Osteoblast (primary cell): ENCODE measurements at regions not wholly inside any gene's neighbourhood (a gene's known extent, or its start where the extent isn't known, plus 50 kb on each side); places are given as distances from the start of the nearest gene placed in this dataset.

Experiments
- DNase-seq: peaks from one replicate; pipeline ENCODE4 v3.0.0; 2011; ENCODE audit warnings: low spot score, mixed read lengths; ENCODE audit not compliant: insufficient read length; ENCODE audit errors: missing footprints
- H2AFZ ChIP-seq: 2 replicates; pipeline ENCODE4 v1.6.0; 2011; ENCODE audit warnings: mild to moderate bottlenecking, low read length
- H3K27ac ChIP-seq: 2 replicates; pipeline ENCODE4 v1.5.1; 2011; ENCODE audit warnings: mild to moderate bottlenecking, low read depth, low read length, moderate library complexity
- H3K27me3 ChIP-seq: 2 replicates; pipeline ENCODE4 v1.6.0; 2012; ENCODE audit warnings: mild to moderate bottlenecking, control low read depth, inconsistent platforms, low read length, moderate library complexity; ENCODE audit not compliant: insufficient read depth
- H3K36me3 ChIP-seq: 2 replicates; pipeline ENCODE4 v1.5.1; 2011; ENCODE audit warnings: mild to moderate bottlenecking, low read length, control low read depth, moderate library complexity; ENCODE audit not compliant: insufficient read depth
- H3K4me1 ChIP-seq: 2 replicates; pipeline ENCODE4 v1.5.1; 2011; ENCODE audit warnings: mild to moderate bottlenecking, low read length, control low read depth, moderate library complexity; ENCODE audit not compliant: insufficient read depth
- H3K4me2 ChIP-seq: 2 replicates; pipeline ENCODE4 v1.6.0; 2011; ENCODE audit warnings: mild to moderate bottlenecking, low read length; ENCODE audit not compliant: insufficient read depth
- H3K4me3 ChIP-seq: fragments of 200-600 bp; sonication (generic); 3 replicates; pipeline ENCODE4 v1.5.1; 2012; ENCODE audit warnings: mild to moderate bottlenecking, low read length, inconsistent platforms; ENCODE audit not compliant: insufficient read depth
- H3K79me2 ChIP-seq: 2 replicates; pipeline ENCODE4 v1.6.0; 2012; ENCODE audit warnings: mild to moderate bottlenecking, low read length, control low read depth, inconsistent platforms; ENCODE audit not compliant: insufficient read depth
- H3K9me3 ChIP-seq: 2 replicates; pipeline ENCODE4 v1.5.1; 2011; ENCODE audit warnings: low read depth, low read length, control low read depth
- H4K20me1 ChIP-seq: 2 replicates; pipeline ENCODE4 v1.6.0; 2012; ENCODE audit warnings: mild to moderate bottlenecking, low read length, control low read depth; ENCODE audit not compliant: insufficient read depth
- CTCF ChIP-seq: IDR thresholded peaks from 2 replicates; pipeline ENCODE4 v1.5.1; 2011; ENCODE audit warnings: mild to moderate bottlenecking, low read depth, low read length, moderate library complexity; ENCODE audit errors: extremely low read depth

- Histone ChIP-seq H3K27me3 (no peaks in the 10 kb centered on the region), H3K9me3 (no peaks in the 10 kb centered on the region), H3K4me1 (no peaks in the 10 kb centered on the region), H3K36me3 (no peaks in the 10 kb centered on the region), H3K79me2 (no peaks in the 10 kb centered on the region), H2AFZ (no peak overlapping the region), H4K20me1 (no peaks in the 10 kb centered on the region), H3K4me3 (no peak overlapping the region), H3K4me2 (no peak overlapping the region), H3K27ac (no peak overlapping the region)
- no peak for DNase-seq
- no peak for TF ChIP-seq CTCF
These were observed 274.3 kb upstream of the FERMT1 start for GRCh38 chr20:6397115-6397514.

- H2AFZ ChIP-seq, result no peak overlapping the region
These were observed 272.9 kb upstream of the FERMT1 start for GRCh38 chr20:6395695-6396094.

GRCh38 chr20:6388671-6389197 lies 265.9 kb upstream of the FERMT1 start:
- Histone ChIP-seq H4K20me1 (no peaks in the 10 kb centered on the region), H3K4me2 (no peak overlapping the region), H3K27me3 (no peaks in the 10 kb centered on the region), H3K4me3 (no peak overlapping the region), H3K4me1 (no peaks in the 10 kb centered on the region), H3K27ac (no peak overlapping the region), H3K79me2 (no peaks in the 10 kb centered on the region), H3K36me3 (no peaks in the 10 kb centered on the region), H2AFZ (no peak overlapping the region), H3K9me3 (no peaks in the 10 kb centered on the region)
- no peak for TF ChIP-seq CTCF
- no peak for DNase-seq

More at GRCh38 chr20:6395695-6396094, 272.9 kb upstream of the FERMT1 start:
- Histone ChIP-seq H4K20me1 (no peaks in the 10 kb centered on the region), H3K36me3 (no peaks in the 10 kb centered on the region), H3K4me2 (no peak overlapping the region), H3K27ac (no peak overlapping the region), H3K4me1 (no peaks in the 10 kb centered on the region), H3K79me2 (no peaks in the 10 kb centered on the region), H3K27me3 (no peaks in the 10 kb centered on the region), H3K4me3 (no peak overlapping the region), H3K9me3 (no peaks in the 10 kb centered on the region)
- TF ChIP-seq CTCF, result no peak
- DNase-seq, result no peak

GRCh38 chr20:6384956-6385486 lies 262.2 kb upstream of the FERMT1 start:
- H3K4me1 ChIP-seq, result no peaks in the 10 kb centered on the region
- no peak overlapping the region for H3K4me2 ChIP-seq
- H3K27ac ChIP-seq, result no peak overlapping the region
- no peaks in the 10 kb centered on the region for H3K36me3 ChIP-seq
- no peaks in the 10 kb centered on the region for H4K20me1 ChIP-seq
- no peaks in the 10 kb centered on the region for H3K79me2 ChIP-seq
- TF ChIP-seq CTCF, result no peak
- no peaks in the 10 kb centered on the region for H3K9me3 ChIP-seq
- no peak overlapping the region for H3K4me3 ChIP-seq
- H2AFZ ChIP-seq, result no peak overlapping the region
- H3K27me3 ChIP-seq, result no peaks in the 10 kb centered on the region
- DNase-seq, result no peak
